Naive thymus-derived CD4-positive, alpha-beta T cell (primary cell): ENCODE measurements at regions not wholly inside any gene's neighbourhood (a gene's known extent, or its start where the extent isn't known, plus 50 kb on each side); places are given as distances from the start of the nearest gene placed in this dataset.

Experiments
- ATAC-seq: fragments of 150-1000 bp; cut with Tn5 transposase; 2 replicates; pipeline ENCODE4 v1.10.0; 2021; ENCODE audit warnings: mild to moderate bottlenecking, moderate library complexity
- CTCF ChIA-PET: fragments of 350-600 bp; sonication (Branson Sonifier 250); formaldehyde crosslinking; loops from one replicate; lab custom pipeline; 2021; ENCODE audit warnings: antibody characterized with exemption; lab: Charles Lee
- POLR2A ChIA-PET: fragments of 350-600 bp; sonication (Branson Sonifier 250); formaldehyde crosslinking; loops from one replicate; lab custom pipeline; 2021; ENCODE audit warnings: antibody characterized with exemption, inconsistent platforms; lab: Charles Lee
- DNase-seq, 9 donors: peaks; one replicate each; pipeline versions ENCODE4 v3.0.0 to v3.0.0-alpha.2; 2020 to 2022; ENCODE audit warnings: mixed read lengths in 1 of 9
- H3K27ac ChIP-seq: one replicate; pipeline ENCODE4 v1.7.0; 2013; ENCODE audit warnings: mild to moderate bottlenecking, low read depth, low read length, moderate library complexity
- H3K27me3 ChIP-seq, 2 donors: one replicate each; pipeline ENCODE4 v1.7.0; 2013; ENCODE audit warnings: low read length in 2 of 2, mild to moderate bottlenecking in 2 of 2, moderate library complexity in 2 of 2; ENCODE audit not compliant: control insufficient read depth in 2 of 2, insufficient read depth in 2 of 2
- H3K36me3 ChIP-seq, 3 experiments: 1 replicate in 2 of 3; 2 replicates in 1 of 3; pipeline ENCODE4 v1.7.0; 2013; ENCODE audit warnings: low read length in 3 of 3, mild to moderate bottlenecking in 3 of 3, moderate library complexity in 1 of 3; ENCODE audit not compliant: insufficient read depth in 3 of 3, control insufficient read depth in 2 of 3
- H3K4me1 ChIP-seq, 2 donors: one replicate each; pipeline ENCODE4 v1.7.0; 2013; ENCODE audit warnings: low read length in 2 of 2, mild to moderate bottlenecking in 2 of 2, moderate library complexity in 1 of 2; ENCODE audit not compliant: control insufficient read depth in 2 of 2, insufficient read depth in 2 of 2
- H3K4me3 ChIP-seq: 2 replicates; pipeline ENCODE4 v1.7.0; 2013; ENCODE audit warnings: mild to moderate bottlenecking, low read length
- H3K9me3 ChIP-seq, 3 experiments: 1 replicate in 2 of 3; 2 replicates in 1 of 3; pipeline ENCODE4 v1.7.0; 2013; ENCODE audit warnings: low read length in 3 of 3; ENCODE audit not compliant: control insufficient read depth in 2 of 3
- H3K27ac Mint-ChIP-seq, 9 donors: one replicate each; pipeline ENCODE4 v1.8.0; 2020 to 2022; ENCODE audit warnings: mixed read lengths in 9 of 9, mild to moderate bottlenecking in 8 of 9, moderate library complexity in 5 of 9, inconsistent platforms in 2 of 9
- H3K27me3 Mint-ChIP-seq, 5 donors: one replicate each; pipeline ENCODE4 v1.8.0; 2021 to 2022; ENCODE audit warnings: mixed read lengths in 5 of 5, mild to moderate bottlenecking in 1 of 5
- H3K36me3 Mint-ChIP-seq, 5 donors: one replicate each; pipeline ENCODE4 v1.8.0; 2020 to 2022; ENCODE audit warnings: mixed read lengths in 5 of 5, mild to moderate bottlenecking in 3 of 5, inconsistent platforms in 1 of 5
- H3K4me1 Mint-ChIP-seq, 7 donors: one replicate each; pipeline ENCODE4 v1.8.0; 2020 to 2022; ENCODE audit warnings: mixed read lengths in 7 of 7, mild to moderate bottlenecking in 3 of 7, inconsistent platforms in 1 of 7
- H3K4me3 Mint-ChIP-seq, 10 donors: one replicate each; pipeline ENCODE4 v1.8.0; 2020 to 2022; ENCODE audit warnings: mild to moderate bottlenecking in 10 of 10, mixed read lengths in 10 of 10, moderate library complexity in 6 of 10, inconsistent platforms in 2 of 10
- H3K9me3 Mint-ChIP-seq, 11 donors: one replicate each; pipeline ENCODE4 v1.8.0; 2020 to 2022; ENCODE audit warnings: mixed read lengths in 11 of 11, mild to moderate bottlenecking in 4 of 11, inconsistent platforms in 1 of 11, moderate library complexity in 1 of 11
- intact Hi-C, 2 donors: fragments of 100-400 bp; cut with micrococcal nuclease; formaldehyde crosslinking; loops; one replicate each; pipeline ENCODE4 v1.15.1; 2023

GRCh38 chr2:23273786-23274185, 111.2 kb upstream of the KLHL29 start:
- ChIA-PET CTCF (no interaction called here), POLR2A (no interaction called here)
- Histone ChIP-seq H3K9me3 (no peaks in the 10 kb centered on the region), H3K27ac (no peak overlapping the region), H3K36me3 (no peaks in the 10 kb centered on the region), H3K4me3 (no peak overlapping the region), H3K27me3 (no peaks in the 10 kb centered on the region), H3K4me1 (no peaks in the 10 kb centered on the region)
- intact Hi-C loops: no loop called here
- Mint-ChIP-seq H3K4me3 (no peak overlapping the region), H3K9me3 (peaks cover 0 to 2% (median 0%) of the 10 kb centered on the region in 11 donors), H3K27me3 (peaks cover 14 to 37% (median 31%) of the 10 kb centered on the region in 5 donors), H3K36me3 (no peaks in the 10 kb centered on the region), H3K27ac (no peak overlapping the region), H3K4me1 (no peaks in the 10 kb centered on the region)
- ATAC-seq (no peak), DNase-seq (no peak)

- Mint-ChIP-seq H3K9me3 (peaks cover 0 to 5% (median 0%) of the 10 kb centered on the region in 11 donors), H3K4me3 (no peak overlapping the region), H3K4me1 (no peaks in the 10 kb centered on the region), H3K27me3 (peaks cover 2 to 31% (median 16%) of the 10 kb centered on the region in 5 donors), H3K27ac (no peak overlapping the region), H3K36me3 (no peaks in the 10 kb centered on the region)
- CTCF ChIA-PET: no interaction called here
- no peaks in the 10 kb centered on the region for H3K36me3 ChIP-seq
- intact Hi-C loops: no loop called here
- no peaks in the 10 kb centered on the region for H3K4me1 ChIP-seq
- H3K27ac ChIP-seq: no peak overlapping the region
- H3K9me3 ChIP-seq: no peaks in the 10 kb centered on the region
- H3K4me3 ChIP-seq: no peak overlapping the region
- no peaks in the 10 kb centered on the region for H3K27me3 ChIP-seq
- ATAC-seq (no peak), DNase-seq (no peak)
- POLR2A ChIA-PET: no interaction called here
These were observed 104.6 kb upstream of the KLHL29 start for GRCh38 chr2:23280401-23280800.

GRCh38 chr2:23283653-23284052, 101.3 kb upstream of the KLHL29 start:
- Histone ChIP-seq H3K9me3 (no peaks in the 10 kb centered on the region), H3K4me3 (no peak overlapping the region), H3K27ac (no peak overlapping the region), H3K36me3 (no peaks in the 10 kb centered on the region), H3K4me1 (no peaks in the 10 kb centered on the region), H3K27me3 (no peaks in the 10 kb centered on the region)
- ATAC-seq (no peak), DNase-seq (no peak)
- intact Hi-C loops: no loop called here
- Mint-ChIP-seq H3K27me3 (peaks cover 0 to 22% (median 3%) of the 10 kb centered on the region in 5 donors), H3K27ac (no peak overlapping the region), H3K4me3 (no peak overlapping the region), H3K4me1 (no peaks in the 10 kb centered on the region), H3K36me3 (no peaks in the 10 kb centered on the region), H3K9me3 (peaks cover 0 to 5% (median 0%) of the 10 kb centered on the region in 11 donors)
- ChIA-PET CTCF (no interaction called here), POLR2A (no interaction called here)

- intact Hi-C loops: no loop called here
- Mint-ChIP-seq H3K4me1 (no peaks in the 10 kb centered on the region), H3K27ac (no peak overlapping the region), H3K27me3 (peaks cover 0 to 25% (median 3%) of the 10 kb centered on the region in 5 donors), H3K36me3 (no peaks in the 10 kb centered on the region), H3K9me3 (peaks cover 0 to 5% (median 0%) of the 10 kb centered on the region in 11 donors), H3K4me3 (no peak overlapping the region)
- DNase-seq (no peak), ATAC-seq (no peak)
- POLR2A ChIA-PET: no interaction called here
- Histone ChIP-seq H3K36me3 (no peaks in the 10 kb centered on the region), H3K4me1 (no peaks in the 10 kb centered on the region), H3K27ac (no peak overlapping the region), H3K9me3 (no peaks in the 10 kb centered on the region), H3K4me3 (no peak overlapping the region), H3K27me3 (no peaks in the 10 kb centered on the region)
- CTCF ChIA-PET: no interaction called here
These were observed 99.7 kb upstream of the KLHL29 start for GRCh38 chr2:23285091-23285800.

GRCh38 chr2:23286031-23286757, 98.8 kb upstream of the KLHL29 start:
- DNase-seq (no peak), ATAC-seq (no peak)
- Histone ChIP-seq H3K4me1 (no peaks in the 10 kb centered on the region), H3K9me3 (no peaks in the 10 kb centered on the region), H3K27ac (no peak overlapping the region), H3K4me3 (no peak overlapping the region), H3K36me3 (no peaks in the 10 kb centered on the region), H3K27me3 (no peaks in the 10 kb centered on the region)
- H3K4me1 Mint-ChIP-seq: no peaks in the 10 kb centered on the region
- CTCF ChIA-PET: interaction anchor here (1.1 kb wide), 1 partner anchor 28 kb away, joined by 3 read pairs; no protein-coding TSS in a partner anchor
- peaks cover 0 to 26% (median 3%) of the 10 kb centered on the region in 5 donors for H3K27me3 Mint-ChIP-seq
- H3K4me3 Mint-ChIP-seq: no peak overlapping the region
- H3K9me3 Mint-ChIP-seq: peaks cover 0 to 5% (median 0%) of the 10 kb centered on the region in 11 donors
- no peak overlapping the region for H3K27ac Mint-ChIP-seq
- POLR2A ChIA-PET: no interaction called here
- intact Hi-C loops: no loop called here
- no peaks in the 10 kb centered on the region for H3K36me3 Mint-ChIP-seq

GRCh38 chr2:23286758-23287704, 97.9 kb upstream of the KLHL29 start:
- Histone ChIP-seq H3K36me3 (no peaks in the 10 kb centered on the region), H3K4me1 (no peaks in the 10 kb centered on the region), H3K27me3 (no peaks in the 10 kb centered on the region), H3K4me3 (no peak overlapping the region), H3K27ac (no peak overlapping the region), H3K9me3 (no peaks in the 10 kb centered on the region)
- Mint-ChIP-seq H3K36me3 (no peaks in the 10 kb centered on the region), H3K27ac (no peak overlapping the region), H3K9me3 (peaks cover 0 to 5% (median 0%) of the 10 kb centered on the region in 11 donors), H3K4me1 (no peaks in the 10 kb centered on the region), H3K27me3 (peaks cover 0 to 28% (median 3%) of the 10 kb centered on the region in 5 donors), H3K4me3 (no peak overlapping the region)
- intact Hi-C loops: no loop called here
- POLR2A ChIA-PET: no interaction called here
- no peak for ATAC-seq
- DNase-seq: no peak
- CTCF ChIA-PET: interaction anchor here (1.1 kb wide), 1 partner anchor 29 kb away, joined by 3 read pairs; no protein-coding TSS in a partner anchor
